Stimulated activated CD4-positive, alpha-beta T cell treated with anti-CD3 and anti-CD28 coated beads, Interleukin-12 subunit alpha, Interleukin-12 subunit beta, amount 100 ng/mL, for 24 hours (primary cell): ENCODE measurements at regions not wholly inside any gene's neighbourhood (a gene's known extent, or its start where the extent isn't known, plus 50 kb on each side); places are given as distances from the start of the nearest gene placed in this dataset.

Experiments used
- DNase-seq, 2 experiments: peaks; one replicate each; pipeline ENCODE4 v3.0.0-alpha.2; 2020; ENCODE audit warnings: low read depth in 2 of 2

GRCh38 chr16:64051824-64052223 lies 1070.0 kb downstream of the CDH11 start:
- DNase-seq: no peak

GRCh38 chr16:64047878-64048277 lies 1074.0 kb downstream of the CDH11 start:
- no peak for DNase-seq

GRCh38 chr16:64047207-64047606 lies 1074.7 kb downstream of the CDH11 start:
- no peak for DNase-seq

- no peak for DNase-seq
These were observed 1086.5 kb downstream of the CDH11 start for GRCh38 chr16:64035337-64035736.

- no peak for DNase-seq
These were observed 1102.5 kb downstream of the CDH11 start for GRCh38 chr16:64019339-64019738.

GRCh38 chr16:64017796-64018195 lies 1104.1 kb downstream of the CDH11 start:
- no peak for DNase-seq

GRCh38 chr16:64013856-64014255 lies 1108.0 kb downstream of the CDH11 start:
- no peak for DNase-seq

GRCh38 chr16:64012166-64012565 lies 1109.7 kb downstream of the CDH11 start:
- DNase-seq: no peak

- no peak for DNase-seq
These were observed 1110.2 kb downstream of the CDH11 start for GRCh38 chr16:64011650-64012049.

- DNase-seq: no peak
These were observed 1113.7 kb downstream of the CDH11 start for GRCh38 chr16:64008131-64008530.

- no peak for DNase-seq
These were observed 1117.7 kb downstream of the CDH11 start for GRCh38 chr16:64004116-64004515.

- no peak for DNase-seq
These were observed 1126.8 kb downstream of the CDH11 start for GRCh38 chr16:63995025-63995424.

GRCh38 chr16:63983401-63983800 lies 1138.5 kb downstream of the CDH11 start:
- DNase-seq: no peak

GRCh38 chr16:63982741-63983140 lies 1139.1 kb downstream of the CDH11 start:
- no peak for DNase-seq

GRCh38 chr16:63982110-63982509 lies 1139.8 kb downstream of the CDH11 start:
- DNase-seq: no peak

GRCh38 chr16:63981639-63982038 lies 1140.2 kb downstream of the CDH11 start:
- no peak for DNase-seq

- no peak for DNase-seq
These were observed 1141.1 kb downstream of the CDH11 start for GRCh38 chr16:63980763-63981162.

- no peak for DNase-seq
These were observed 1143.6 kb downstream of the CDH11 start for GRCh38 chr16:63978240-63978639.

GRCh38 chr16:63976345-63976744 lies 1145.5 kb downstream of the CDH11 start:
- DNase-seq: no peak

GRCh38 chr16:63975669-63976068 lies 1146.2 kb downstream of the CDH11 start:
- no peak for DNase-seq

GRCh38 chr16:63967966-63968365 lies 1153.9 kb downstream of the CDH11 start:
- no peak for DNase-seq

- no peak for DNase-seq
These were observed 1161.5 kb downstream of the CDH11 start for GRCh38 chr16:63960321-63960720.

GRCh38 chr16:63947022-63947421 lies 1174.8 kb downstream of the CDH11 start:
- no peak for DNase-seq

- DNase-seq: no peak
These were observed 1176.1 kb downstream of the CDH11 start for GRCh38 chr16:63945806-63946205.

- no peak for DNase-seq
These were observed 1178.3 kb downstream of the CDH11 start for GRCh38 chr16:63943566-63943965.
